GM12878 (cell line): ENCODE measurements at regions not wholly inside any gene's neighbourhood (a gene's known extent, or its start where the extent isn't known, plus 50 kb on each side); places are given as distances from the start of the nearest gene placed in this dataset.

ENCODE experiments used
- CTCF ChIP-seq, 3 experiments: IDR thresholded peaks in 2 of 3; conservative IDR thresholded peaks in 1 of 3; 2 replicates each; pipeline ENCODE4 v1.5.1; 2011; ENCODE audit warnings: low read depth in 3 of 3, low read length in 3 of 3, mild to moderate bottlenecking in 3 of 3, control low read depth in 2 of 3, moderate library complexity in 2 of 3, inconsistent platforms in 1 of 3, mixed read lengths in 1 of 3; ENCODE audit not compliant: control insufficient read depth in 2 of 3, insufficient read depth in 1 of 3; ENCODE audit errors: extremely low read depth in 1 of 3
- HDAC2 ChIP-seq: fragments of 200-600 bp; sonication (generic); IDR thresholded peaks from 2 replicates; pipeline ENCODE4 v1.6.1; 2017
- HDAC6 ChIP-seq: fragments of 200-600 bp; sonication (generic); IDR thresholded peaks from one replicate; pipeline ENCODE4 v1.8.0; 2017; ENCODE audit warnings: antibody characterized with exemption; ENCODE audit not compliant: unreplicated experiment
- IRF5 ChIP-seq: fragments of 450-650 bp; IDR thresholded peaks from 2 replicates; pipeline ENCODE4 v1.6.1; 2017; ENCODE audit warnings: borderline replicate concordance
- MAX ChIP-seq: IDR thresholded peaks from 2 replicates; pipeline ENCODE4 v1.6.1; 2012; ENCODE audit warnings: low read depth, low read length, improper control_type of control experiment
- NR2C2 ChIP-seq: IDR thresholded peaks from 2 replicates; pipeline ENCODE4 v1.6.1; 2011; ENCODE audit warnings: borderline replicate concordance, low read depth; ENCODE audit not compliant: control insufficient read depth, insufficient read length
- SIN3A ChIP-seq: IDR thresholded peaks from 2 replicates; pipeline ENCODE4 v1.6.1; 2012; ENCODE audit warnings: low read depth, low read length, improper control_type of control experiment
- TARDBP ChIP-seq: IDR thresholded peaks from 2 replicates; pipeline ENCODE4 v1.6.1; 2016; ENCODE audit warnings: borderline replicate concordance
- ZNF24 ChIP-seq: fragments of 450-650 bp; IDR thresholded peaks from 2 replicates; pipeline ENCODE4 v1.6.1; 2017; ENCODE audit warnings: antibody characterized with exemption, mild to moderate bottlenecking

- no peak for TF ChIP-seq NR2C2
- no peak for TF ChIP-seq CTCF (IDR thresholded peaks at IDR 0.05 in 2 of 3, conservative IDR thresholded peaks at IDR 0.05 in 1 of 3; ENCODE audit: control insufficient read depth in 2 of 3, extremely low read depth in 1 of 3, insufficient read depth in 1 of 3, low read depth in 3 of 3, low read length in 3 of 3)
- TF ChIP-seq SIN3A: no peak
- TF ChIP-seq HDAC2: no peak
- TF ChIP-seq MAX: no peak
- TF ChIP-seq ZNF24: no peak
- no peak for TF ChIP-seq IRF5
- no peak for TF ChIP-seq TARDBP
- TF ChIP-seq HDAC6: no peak
These were observed 463.0 kb downstream of the DHX35 start for GRCh38 chr20:39424962-39425678.
